Upper lobe of left lung (tissue), 6 donors: ENCODE measurements at regions not wholly inside any gene's neighbourhood (a gene's known extent, or its start where the extent isn't known, plus 50 kb on each side); places are given as distances from the start of the nearest gene placed in this dataset.
"Not testable (repeated sequence)": the region's sequence is repeated elsewhere in the genome, so short reads cannot be mapped to it uniquely, and the experiment has no call there.

ENCODE experiments used
- ATAC-seq, 2 donors: fragments of 200-7000 bp; cut with Tn5 transposase; one replicate each; pipeline ENCODE4 v1.9.1; 2022; ENCODE audit warnings: mild to moderate bottlenecking in 2 of 2, moderate library complexity in 2 of 2; ENCODE audit not compliant: low FRiP score in 2 of 2
- DNase-seq, 2 donors: peaks; one replicate each; pipeline ENCODE4 v3.0.0-alpha.2; 2019 to 2020
- H3K27ac ChIP-seq, 4 donors: fragments of 200-600 bp; sonication (generic); one replicate each; pipeline ENCODE4 v1.5.1; 2016 to 2019
- H3K27me3 ChIP-seq, 4 donors: fragments of 200-600 bp; sonication (generic); one replicate each; pipeline ENCODE4 v1.5.1; 2017 to 2019
- H3K36me3 ChIP-seq, 4 donors: fragments of 200-600 bp; sonication (generic); one replicate each; pipeline ENCODE4 v1.5.1; 2016 to 2019
- H3K4me1 ChIP-seq, 4 donors: fragments of 200-600 bp; sonication (generic); one replicate each; pipeline ENCODE4 v1.5.1; 2018 to 2019
- H3K4me3 ChIP-seq, 4 donors: fragments of 200-600 bp; sonication (generic); one replicate each; pipeline ENCODE4 v1.5.1; 2017 to 2019; ENCODE audit warnings: mild to moderate bottlenecking in 2 of 4, moderate library complexity in 1 of 4
- H3K9me3 ChIP-seq, 4 donors: fragments of 200-600 bp; sonication (generic); one replicate each; pipeline ENCODE4 v1.5.1; 2018 to 2019
- CTCF ChIP-seq, 6 experiments: fragments of 450-650 bp in 4 of 6; fragments of 200-600 bp in 2 of 6; sonication (generic) in 2 of 6; IDR thresholded peaks; one replicate each; pipeline ENCODE4 v1.5.1; 2016 to 2019; ENCODE audit warnings: antibody characterized with exemption in 6 of 6
- EP300 ChIP-seq, 4 donors: sonication (generic); formaldehyde crosslinking; IDR thresholded peaks; one replicate each; pipeline ENCODE4 v1.5.1; 2017; ENCODE audit warnings: antibody characterized with exemption in 4 of 4, control low read depth in 2 of 4
- POLR2A ChIP-seq, 4 donors: fragments of 450-650 bp; IDR thresholded peaks; one replicate each; pipeline ENCODE4 v1.5.1; 2016 to 2017; ENCODE audit warnings: antibody characterized with exemption in 4 of 4, mild to moderate bottlenecking in 2 of 4
- POLR2AphosphoS5 ChIP-seq, 2 donors: sonication (generic); formaldehyde crosslinking; IDR thresholded peaks; one replicate each; pipeline ENCODE4 v1.5.1; 2017; ENCODE audit warnings: antibody characterized with exemption in 2 of 2
- WGBS, 2 donors: methylation state at CpG; one replicate each; pipeline ENCODE4 v1.1.5; 2017 to 2018; 5-methylcytosine and 5-hydroxymethylcytosine counted together
- donor health status: DM: no; HTN: no; CAD: no; lungs with moderate emphysema.
- donor health status: DM: no; HTN: yes; CAD: no; lungs with severe emphysema.

DNA sequence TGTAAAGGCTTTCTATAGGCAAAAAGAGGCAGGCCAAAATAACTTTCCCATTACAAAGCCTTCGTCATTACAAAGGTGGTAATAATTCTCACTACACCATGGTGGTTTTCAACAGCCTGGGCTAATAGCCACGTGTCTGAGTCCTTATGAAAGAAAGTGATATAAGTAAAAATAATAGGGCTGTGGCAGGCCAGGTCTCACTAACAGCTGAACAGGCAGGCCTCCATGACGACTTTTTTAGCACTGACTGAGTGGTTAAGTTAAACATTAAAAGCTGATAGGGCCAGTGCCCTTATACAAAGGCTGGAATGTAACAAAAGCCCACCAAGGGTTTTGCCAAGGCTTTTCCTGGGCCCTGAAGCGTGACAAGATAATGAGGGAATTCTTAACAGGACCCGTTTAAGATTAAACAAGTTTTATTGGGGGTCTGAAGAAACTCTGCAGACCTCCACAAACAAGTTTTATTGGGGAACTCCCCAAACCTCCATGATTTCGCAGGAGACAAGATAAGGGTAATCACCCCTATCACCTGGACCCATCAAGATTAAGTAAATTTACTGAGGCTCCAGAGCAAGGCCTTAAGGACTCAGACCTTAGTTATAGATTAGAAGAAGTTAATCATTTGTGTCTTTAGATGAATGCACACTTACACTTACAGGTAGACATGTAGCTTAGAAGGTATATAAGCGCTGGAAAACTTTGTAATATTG lies 412.9 kb downstream of the CHSY3 start:
- no peak overlapping the region for H3K4me3 ChIP-seq
- TF ChIP-seq EP300 (IDR thresholded peaks at IDR 0.05) (no peak), POLR2A (IDR thresholded peaks at IDR 0.05) (no peak), CTCF (IDR thresholded peaks at IDR 0.05) (no peak), POLR2AphosphoS5 (IDR thresholded peaks at IDR 0.05) (no peak)
- no peaks in the 10 kb centered on the region for H3K27me3 ChIP-seq
- H3K36me3 ChIP-seq = no peaks in the 10 kb centered on the region
- DNase-seq (no peak), ATAC-seq (no peak)
- H3K9me3 ChIP-seq = peaks cover 0 to 6% (median 2%) of the 10 kb centered on the region in 4 donors
- 74 to 80% methylated on average over 7 of the region's 7 CpGs for WGBS, 2 donors
- no peak overlapping the region for H3K27ac ChIP-seq
- H3K4me1 ChIP-seq = no peaks in the 10 kb centered on the region

GRCh38 chr5:130295235-130295634 lies 391.0 kb downstream of the CHSY3 start:
- Histone ChIP-seq H3K9me3 (no peaks in the 10 kb centered on the region), H3K27me3 (no peaks in the 10 kb centered on the region), H3K27ac (no peak overlapping the region), H3K4me1 (no peaks in the 10 kb centered on the region), H3K36me3 (no peaks in the 10 kb centered on the region), H3K4me3 (no peak overlapping the region)
- ATAC-seq (no peak), DNase-seq (no peak)
- WGBS, 2 donors = 95 to 98% methylated on average over 1 of the region's 1 CpG
- no peak for TF ChIP-seq POLR2AphosphoS5 (IDR thresholded peaks at IDR 0.05)
- no peak for TF ChIP-seq EP300 (IDR thresholded peaks at IDR 0.05)
- no peak for TF ChIP-seq POLR2A (IDR thresholded peaks at IDR 0.05)

GRCh38 chr5:130294798-130295197 lies 390.5 kb downstream of the CHSY3 start:
- H3K4me3 ChIP-seq, H3K4me1 ChIP-seq, H3K27ac ChIP-seq, ATAC-seq, H3K9me3 ChIP-seq, DNase-seq, H3K36me3 ChIP-seq, H3K27me3 ChIP-seq: not testable (repeated sequence)
- WGBS, 2 donors = 93 to 96% methylated on average over 3 of the region's 3 CpGs

DNA sequence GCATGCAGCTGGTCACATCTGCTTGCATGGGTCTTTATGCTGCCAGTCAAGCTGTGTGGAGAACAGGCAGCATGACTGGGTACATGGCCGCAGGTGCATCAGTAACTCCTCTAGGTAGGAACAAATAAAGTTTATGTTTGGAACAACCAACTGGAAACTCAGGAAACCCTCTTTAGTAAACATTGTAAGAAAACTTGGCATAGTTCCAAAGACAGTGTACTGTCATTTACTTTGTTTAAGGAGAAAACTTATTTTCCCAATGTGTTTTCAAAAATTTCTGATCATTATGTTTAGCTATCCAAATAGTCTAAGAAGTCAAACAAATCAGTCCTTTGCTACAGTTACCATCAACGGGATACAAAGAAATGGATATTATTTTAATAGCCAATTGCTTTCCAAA lies 386.0 kb downstream of the CHSY3 start:
- DNase-seq = no peak
- Histone ChIP-seq H3K9me3 (no peaks in the 10 kb centered on the region), H3K27me3 (no peaks in the 10 kb centered on the region), H3K4me1 (peaks cover 0 to 11% (median 0%) of the 10 kb centered on the region in 4 donors), H3K4me3 (no peak overlapping the region), H3K36me3 (no peaks in the 10 kb centered on the region), H3K27ac (no peak overlapping the region)
- no peak for ATAC-seq
- WGBS, 2 donors = 63 to 90% methylated on average over 2 of the region's 2 CpGs
- TF ChIP-seq POLR2A (IDR thresholded peaks at IDR 0.05) (no peak), POLR2AphosphoS5 (IDR thresholded peaks at IDR 0.05) (no peak), CTCF (IDR thresholded peaks at IDR 0.05) (no peak), EP300 (IDR thresholded peaks at IDR 0.05) (no peak)

- H3K27me3 ChIP-seq = no peaks in the 10 kb centered on the region
- DNase-seq (no peak), ATAC-seq (no peak)
- 66 to 74% methylated on average over 6 of the region's 6 CpGs for WGBS, 2 donors
- no peak for TF ChIP-seq POLR2A (IDR thresholded peaks at IDR 0.05)
- TF ChIP-seq POLR2AphosphoS5 (IDR thresholded peaks at IDR 0.05) = no peak
- no peak for TF ChIP-seq EP300 (IDR thresholded peaks at IDR 0.05)
- no peak for TF ChIP-seq CTCF (IDR thresholded peaks at IDR 0.05)
- H3K36me3 ChIP-seq = no peaks in the 10 kb centered on the region
- no peak overlapping the region for H3K27ac ChIP-seq
- H3K4me1 ChIP-seq = peaks cover 0 to 11% (median 0%) of the 10 kb centered on the region in 4 donors
- H3K9me3 ChIP-seq = no peaks in the 10 kb centered on the region
- H3K4me3 ChIP-seq = no peak overlapping the region
These were observed 385.1 kb downstream of the CHSY3 start for GRCh38 chr5:130289132-130290088.
